ENCODE measurements at regions not wholly inside any gene's neighbourhood (a gene's known extent, or its start where the extent isn't known, plus 50 kb on each side); places are given as distances from the start of the nearest gene placed in this dataset.

DNA sequence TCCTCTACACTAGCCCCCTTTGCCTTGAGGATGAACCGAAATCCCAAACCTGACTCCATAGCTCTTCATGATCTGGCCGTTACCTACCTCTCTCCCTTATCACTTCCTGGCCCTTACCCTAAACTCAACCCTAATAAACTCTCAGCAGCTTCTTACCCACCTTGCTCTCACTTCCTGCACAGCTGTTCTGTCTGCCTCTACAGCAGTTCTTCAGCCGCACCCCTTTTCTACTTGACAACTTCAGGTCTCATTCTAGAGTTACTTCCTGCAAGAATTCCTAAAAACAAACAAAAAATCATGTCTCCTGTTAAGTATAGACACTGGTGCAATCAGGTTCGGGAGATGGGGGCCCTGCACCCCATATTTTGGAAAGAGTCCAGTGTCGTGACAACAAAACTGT lies 239.9 kb upstream of the CELF2 start:
- TF ChIP-seq, protein P1, sequence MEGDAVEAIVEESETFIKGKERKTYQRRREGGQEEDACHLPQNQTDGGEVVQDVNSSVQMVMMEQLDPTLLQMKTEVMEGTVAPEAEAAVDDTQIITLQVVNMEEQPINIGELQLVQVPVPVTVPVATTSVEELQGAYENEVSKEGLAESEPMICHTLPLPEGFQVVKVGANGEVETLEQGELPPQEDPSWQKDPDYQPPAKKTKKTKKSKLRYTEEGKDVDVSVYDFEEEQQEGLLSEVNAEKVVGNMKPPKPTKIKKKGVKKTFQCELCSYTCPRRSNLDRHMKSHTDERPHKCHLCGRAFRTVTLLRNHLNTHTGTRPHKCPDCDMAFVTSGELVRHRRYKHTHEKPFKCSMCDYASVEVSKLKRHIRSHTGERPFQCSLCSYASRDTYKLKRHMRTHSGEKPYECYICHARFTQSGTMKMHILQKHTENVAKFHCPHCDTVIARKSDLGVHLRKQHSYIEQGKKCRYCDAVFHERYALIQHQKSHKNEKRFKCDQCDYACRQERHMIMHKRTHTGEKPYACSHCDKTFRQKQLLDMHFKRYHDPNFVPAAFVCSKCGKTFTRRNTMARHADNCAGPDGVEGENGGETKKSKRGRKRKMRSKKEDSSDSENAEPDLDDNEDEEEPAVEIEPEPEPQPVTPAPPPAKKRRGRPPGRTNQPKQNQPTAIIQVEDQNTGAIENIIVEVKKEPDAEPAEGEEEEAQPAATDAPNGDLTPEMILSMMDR (IDR thresholded peaks at IDR 0.05), result no peak
- TF ChIP-seq POLR2AphosphoS5 (IDR thresholded peaks at IDR 0.05) (no peak), POLR2A (IDR thresholded peaks at IDR 0.05) (no peak)
